H9 (cell line): ENCODE measurements at regions not wholly inside any gene's neighbourhood (a gene's known extent, or its start where the extent isn't known, plus 50 kb on each side); places are given as distances from the start of the nearest gene placed in this dataset.

Experiments
- DNase-seq: peaks from one replicate; pipeline ENCODE4 v3.0.0-alpha.2; 2017
- H2AFZ ChIP-seq: one replicate; pipeline ENCODE4 v1.6.1; 2013; ENCODE audit warnings: mild to moderate bottlenecking, low read length, control low read depth, moderate library complexity
- H2AK5ac ChIP-seq: 2 replicates; pipeline ENCODE4 v1.6.1; 2013; ENCODE audit warnings: low read length, control low read depth, mixed read lengths; ENCODE audit not compliant: insufficient read length
- H2BK120ac ChIP-seq: one replicate; pipeline ENCODE4 v1.6.1; 2013; ENCODE audit warnings: low read depth, mild to moderate bottlenecking, low read length, control low read depth, inconsistent platforms; ENCODE audit not compliant: poor library complexity, severe bottlenecking
- H2BK12ac ChIP-seq: 2 replicates; pipeline ENCODE4 v1.6.1; 2013; ENCODE audit warnings: low read length, control low read depth, mixed read lengths, low read depth; ENCODE audit not compliant: insufficient read length
- H2BK15ac ChIP-seq: 2 replicates; pipeline ENCODE4 v1.6.1; 2013; ENCODE audit warnings: low read depth, low read length, control low read depth
- H2BK20ac ChIP-seq: one replicate; pipeline ENCODE4 v1.6.1; 2013; ENCODE audit warnings: low read depth, mild to moderate bottlenecking, low read length, control low read depth, inconsistent platforms; ENCODE audit not compliant: poor library complexity, severe bottlenecking
- H2BK5ac ChIP-seq: 2 replicates; pipeline ENCODE4 v1.6.1; 2013; ENCODE audit warnings: low read length, control low read depth, mixed read lengths; ENCODE audit not compliant: insufficient read length
- H3K14ac ChIP-seq: 2 replicates; pipeline ENCODE4 v1.6.1; 2013; ENCODE audit warnings: low read length, control low read depth; ENCODE audit not compliant: insufficient read depth
- H3K18ac ChIP-seq: 2 replicates; pipeline ENCODE4 v1.6.1; 2013; ENCODE audit warnings: low read depth, mild to moderate bottlenecking, mixed read lengths, low read length, control low read depth; ENCODE audit not compliant: insufficient read length
- H3K23ac ChIP-seq: 2 replicates; pipeline ENCODE4 v1.6.1; 2013; ENCODE audit warnings: low read length, control low read depth, mixed read lengths, low read depth; ENCODE audit not compliant: insufficient read length
- H3K23me2 ChIP-seq: 2 replicates; pipeline ENCODE4 v1.6.1; 2013; ENCODE audit warnings: low read depth, mild to moderate bottlenecking, mixed read lengths, low read length, control low read depth; ENCODE audit not compliant: insufficient read length, poor library complexity, severe bottlenecking
- H3K27ac ChIP-seq: 2 replicates; pipeline ENCODE4 v1.5.1; 2013; ENCODE audit warnings: low read length, control low read depth, mixed read lengths, low read depth; ENCODE audit not compliant: insufficient read length
- H3K27me3 ChIP-seq: 2 replicates; pipeline ENCODE4 v1.6.1; 2013; ENCODE audit warnings: low read length, control low read depth, inconsistent platforms; ENCODE audit not compliant: insufficient read depth
- H3K4ac ChIP-seq: 2 replicates; pipeline ENCODE4 v1.6.1; 2013; ENCODE audit warnings: low read depth, mild to moderate bottlenecking, control low read depth, inconsistent platforms, low read length, moderate library complexity
- H3K4me1 ChIP-seq: 2 replicates; pipeline ENCODE4 v1.6.1; 2013; ENCODE audit warnings: low read length, control low read depth, inconsistent platforms; ENCODE audit not compliant: insufficient read depth
- H3K4me2 ChIP-seq: 2 replicates; pipeline ENCODE4 v1.6.1; 2013; ENCODE audit warnings: low read length, control low read depth, mixed read lengths; ENCODE audit not compliant: insufficient read length, insufficient read depth
- H3K56ac ChIP-seq: 2 replicates; pipeline ENCODE4 v1.6.1; 2013; ENCODE audit warnings: low read depth, mild to moderate bottlenecking, mixed read lengths, low read length, control low read depth; ENCODE audit not compliant: insufficient read length
- H3K79me1 ChIP-seq: 2 replicates; pipeline ENCODE4 v1.6.1; 2013; ENCODE audit warnings: low read depth, mild to moderate bottlenecking, moderate library complexity, low read length, control low read depth, inconsistent platforms; ENCODE audit not compliant: insufficient read depth, poor library complexity, severe bottlenecking
- H3K79me2 ChIP-seq: 2 replicates; pipeline ENCODE4 v1.6.1; 2013; ENCODE audit warnings: low read length, control low read depth, inconsistent platforms; ENCODE audit not compliant: insufficient read depth
- H3K9ac ChIP-seq: 2 replicates; pipeline ENCODE4 v1.6.1; 2013; ENCODE audit warnings: low read length, control low read depth, mixed read lengths; ENCODE audit not compliant: insufficient read length; ENCODE audit errors: extremely low read depth
- H3K9me3 ChIP-seq: one replicate; pipeline ENCODE4 v1.6.1; 2013; ENCODE audit warnings: low read depth, low read length, inconsistent platforms; ENCODE audit not compliant: control insufficient read depth
- H3T11ph ChIP-seq: one replicate; pipeline ENCODE4 v1.6.1; 2013; ENCODE audit warnings: mild to moderate bottlenecking, low read length, control low read depth, inconsistent platforms
- H4K20me1 ChIP-seq: one replicate; pipeline ENCODE4 v1.6.1; 2013; ENCODE audit not compliant: control insufficient read depth, insufficient read length, insufficient read depth
- H4K5ac ChIP-seq: 2 replicates; pipeline ENCODE4 v1.6.1; 2013; ENCODE audit warnings: low read depth, mild to moderate bottlenecking, mixed read lengths, low read length, control low read depth; ENCODE audit not compliant: insufficient read length
- H4K8ac ChIP-seq: replicated peaks from 2 replicates; pipeline ENCODE4 v1.6.1; 2013; ENCODE audit warnings: low read length, control low read depth, mixed read lengths, low read depth; ENCODE audit not compliant: insufficient read length
- H4K91ac ChIP-seq: 2 replicates; pipeline ENCODE4 v1.6.1; 2013; ENCODE audit warnings: low read depth, mild to moderate bottlenecking, moderate library complexity, mixed read lengths, low read length, control low read depth; ENCODE audit not compliant: insufficient read length
- H3K27ac Mint-ChIP-seq, 3 experiments: 2 replicates in 2 of 3; 3 replicates in 1 of 3; pipeline ENCODE4 v1.8.0; 2020 to 2021; ENCODE audit warnings: mixed read lengths in 3 of 3, mild to moderate bottlenecking in 1 of 3, moderate library complexity in 1 of 3
- H3K27me3 Mint-ChIP-seq: 2 replicates; pipeline ENCODE4 v1.8.0; 2021; ENCODE audit warnings: low read depth, mild to moderate bottlenecking, moderate library complexity, mixed read lengths
- H3K36me3 Mint-ChIP-seq, 3 experiments: 2 replicates in 2 of 3; 3 replicates in 1 of 3; pipeline ENCODE4 v1.8.0; 2020 to 2021; ENCODE audit warnings: low read depth in 3 of 3, mixed read lengths in 3 of 3; ENCODE audit not compliant: insufficient read depth in 1 of 3
- H3K4me1 Mint-ChIP-seq, 2 experiments: 2 replicates each; pipeline ENCODE4 v1.8.0; 2020; ENCODE audit warnings: mixed read lengths in 2 of 2
- H3K4me3 Mint-ChIP-seq, 2 experiments: 2 replicates in 1 of 2; 3 replicates in 1 of 2; pipeline ENCODE4 v1.8.0; 2020 to 2021; ENCODE audit warnings: mild to moderate bottlenecking in 2 of 2, mixed read lengths in 2 of 2, moderate library complexity in 1 of 2
- H3K9me3 Mint-ChIP-seq, 2 experiments: 2 replicates in 1 of 2; 3 replicates in 1 of 2; pipeline ENCODE4 v1.8.0; 2020; ENCODE audit warnings: mild to moderate bottlenecking in 2 of 2, mixed read lengths in 2 of 2, moderate library complexity in 1 of 2
- WGBS: extraction: QIAGEN DNeasy Blood & Tissue Kit; methylation state at CpG from one replicate; pipeline ENCODE4 v1.1.7; 2013; ENCODE audit warnings: missing lambda C conversion rate, low lambda C conversion rate, mixed read lengths; ENCODE audit not compliant: insufficient read length; ENCODE audit errors: extremely low coverage; 5-methylcytosine and 5-hydroxymethylcytosine counted together
- TF ChIP-seq, protein P1 (sequence below): fragments of 200-600 bp; sonication (generic); conservative IDR thresholded peaks from 3 replicates; pipeline ENCODE4 v1.8.0; 2021; ENCODE audit warnings: antibody characterized with exemption, mild to moderate bottlenecking

DNA sequence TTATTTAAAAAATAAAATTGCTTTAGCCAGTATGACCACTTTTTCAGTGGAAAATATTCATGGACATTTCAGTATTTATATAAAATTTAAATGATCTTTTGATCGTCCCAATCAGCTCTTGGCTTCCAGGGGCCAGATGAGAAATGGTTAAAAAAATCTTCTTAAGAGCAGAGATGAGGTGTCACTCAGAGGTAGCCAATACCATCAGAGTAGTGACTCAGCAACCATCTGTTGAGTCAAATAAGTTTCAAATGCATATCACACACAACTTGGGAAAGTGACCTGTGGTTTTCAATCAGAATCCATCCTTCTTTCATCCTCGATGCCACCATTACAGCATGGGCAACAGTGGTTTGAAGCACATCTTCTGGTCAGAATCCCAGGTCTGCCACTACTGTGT lies 958.8 kb upstream of the NR2F2 start:
- H3K56ac ChIP-seq = no peak overlapping the region
- WGBS = no CpG with 5 or more reads among the region's 2 CpGs
- H3K4me3 Mint-ChIP-seq = no peak overlapping the region

More for the DNA sequence above, 958.8 kb upstream of the NR2F2 start:
- Histone ChIP-seq H4K20me1 (no peaks in the 10 kb centered on the region), H3K27me3 (no peaks in the 10 kb centered on the region; the same call in 1 of the 2 replicates), H3K4ac (no peak overlapping the region), H2BK12ac (no peak overlapping the region), H3K4me2 (no peak overlapping the region), H3K23ac (no peak overlapping the region), H2BK15ac (no peak overlapping the region), H3K18ac (no peak overlapping the region), H2AK5ac (no peak overlapping the region), H4K91ac (no peak overlapping the region), H2BK5ac (no peak overlapping the region), H3T11ph (no peak overlapping the region), H3K9me3 (no peaks in the 10 kb centered on the region), H2AFZ (no peak overlapping the region), H3K4me1 (no peaks in the 10 kb centered on the region), H3K23me2 (no peaks in the 10 kb centered on the region), H3K27ac (no peak overlapping the region), H2BK120ac (no peak overlapping the region), H4K5ac (no peak overlapping the region), H3K9ac (no peak overlapping the region), H3K79me2 (no peaks in the 10 kb centered on the region), H3K14ac (no peak overlapping the region), H2BK20ac (no peak overlapping the region), H4K8ac (no peak overlapping the region), H3K79me1 (no peaks in the 10 kb centered on the region)
- TF ChIP-seq, protein P1, sequence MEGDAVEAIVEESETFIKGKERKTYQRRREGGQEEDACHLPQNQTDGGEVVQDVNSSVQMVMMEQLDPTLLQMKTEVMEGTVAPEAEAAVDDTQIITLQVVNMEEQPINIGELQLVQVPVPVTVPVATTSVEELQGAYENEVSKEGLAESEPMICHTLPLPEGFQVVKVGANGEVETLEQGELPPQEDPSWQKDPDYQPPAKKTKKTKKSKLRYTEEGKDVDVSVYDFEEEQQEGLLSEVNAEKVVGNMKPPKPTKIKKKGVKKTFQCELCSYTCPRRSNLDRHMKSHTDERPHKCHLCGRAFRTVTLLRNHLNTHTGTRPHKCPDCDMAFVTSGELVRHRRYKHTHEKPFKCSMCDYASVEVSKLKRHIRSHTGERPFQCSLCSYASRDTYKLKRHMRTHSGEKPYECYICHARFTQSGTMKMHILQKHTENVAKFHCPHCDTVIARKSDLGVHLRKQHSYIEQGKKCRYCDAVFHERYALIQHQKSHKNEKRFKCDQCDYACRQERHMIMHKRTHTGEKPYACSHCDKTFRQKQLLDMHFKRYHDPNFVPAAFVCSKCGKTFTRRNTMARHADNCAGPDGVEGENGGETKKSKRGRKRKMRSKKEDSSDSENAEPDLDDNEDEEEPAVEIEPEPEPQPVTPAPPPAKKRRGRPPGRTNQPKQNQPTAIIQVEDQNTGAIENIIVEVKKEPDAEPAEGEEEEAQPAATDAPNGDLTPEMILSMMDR = no peak
- no peaks in the 10 kb centered on the region for H3K4me1 Mint-ChIP-seq
- H3K9me3 Mint-ChIP-seq = no peaks in the 10 kb centered on the region
- no peaks in the 10 kb centered on the region for H3K36me3 Mint-ChIP-seq
- no peak for DNase-seq
- no peak overlapping the region for H3K27ac Mint-ChIP-seq
- no peaks in the 10 kb centered on the region for H3K27me3 Mint-ChIP-seq
